Common myeloid progenitor, CD34-positive (primary cell): ENCODE measurements at regions not wholly inside any gene's neighbourhood (a gene's known extent, or its start where the extent isn't known, plus 50 kb on each side); places are given as distances from the start of the nearest gene placed in this dataset.
A peak's percentile ranks its signal among the peaks of the same experiment; 100 is the strongest.

ENCODE experiments used
- CTCF ChIA-PET: fragments of 350-600 bp; sonication (Branson Sonifier 250); formaldehyde crosslinking; loops from one replicate; lab custom pipeline; 2021; ENCODE audit warnings: antibody characterized with exemption; lab: Charles Lee
- POLR2A ChIA-PET: fragments of 350-600 bp; sonication (Branson Sonifier 250); formaldehyde crosslinking; loops from one replicate; lab custom pipeline; 2021; ENCODE audit warnings: antibody characterized with exemption; lab: Charles Lee
- DNase-seq, 3 donors: peaks; one replicate each; pipeline versions ENCODE4 v3.0.0 to v3.0.0-alpha.2; 2013
- H3K27ac ChIP-seq, 2 experiments: 1 replicate in 1 of 2; 2 replicates in 1 of 2; pipeline ENCODE4 v1.7.0; 2013; ENCODE audit warnings: inconsistent platforms in 2 of 2, low read length in 2 of 2, mild to moderate bottlenecking in 2 of 2, low read depth in 1 of 2, moderate library complexity in 1 of 2; ENCODE audit not compliant: severe bottlenecking in 2 of 2, insufficient read depth in 1 of 2, poor library complexity in 1 of 2
- H3K27me3 ChIP-seq, 5 experiments: replicated peaks in 2 of 5; 1 replicate in 3 of 5; 2 replicates in 2 of 5; pipeline versions ENCODE4 v1.6.1 to v1.7.0; 2013; ENCODE audit warnings: low read length in 4 of 5, mild to moderate bottlenecking in 2 of 5, moderate library complexity in 2 of 5, inconsistent platforms in 1 of 5; ENCODE audit not compliant: insufficient read depth in 5 of 5, control insufficient read depth in 4 of 5
- H3K36me3 ChIP-seq, 4 experiments: 1 replicate in 2 of 4; 2 replicates in 2 of 4; pipeline versions ENCODE4 v1.6.1 to v1.7.0; 2013; ENCODE audit warnings: low read length in 3 of 4, control low read depth in 1 of 4, mild to moderate bottlenecking in 1 of 4; ENCODE audit not compliant: control insufficient read depth in 4 of 4, insufficient read depth in 4 of 4
- H3K4me1 ChIP-seq, 4 experiments: 1 replicate in 3 of 4; 2 replicates in 1 of 4; pipeline versions ENCODE4 v1.6.1 to v1.7.1; 2013; ENCODE audit warnings: low read length in 3 of 4, mild to moderate bottlenecking in 3 of 4, control low read depth in 1 of 4, inconsistent platforms in 1 of 4, moderate library complexity in 1 of 4; ENCODE audit not compliant: control insufficient read depth in 4 of 4, insufficient read depth in 4 of 4; ENCODE audit errors: control extremely low read depth in 1 of 4
- H3K4me3 ChIP-seq, 7 experiments: 1 replicate in 4 of 7; 2 replicates in 3 of 7; pipeline versions ENCODE4 v1.5.1 to v1.7.0; 2013; ENCODE audit warnings: mild to moderate bottlenecking in 7 of 7, low read length in 6 of 7, moderate library complexity in 6 of 7, inconsistent platforms in 2 of 7, low read depth in 2 of 7, control low read depth in 1 of 7; ENCODE audit not compliant: insufficient read depth in 4 of 7, control insufficient read depth in 1 of 7; ENCODE audit errors: extremely low read depth in 1 of 7
- H3K9me3 ChIP-seq, 5 experiments: 1 replicate in 4 of 5; 2 replicates in 1 of 5; pipeline versions ENCODE4 v1.6.1 to v1.7.1; 2013; ENCODE audit warnings: low read length in 4 of 5, mild to moderate bottlenecking in 2 of 5, inconsistent platforms in 1 of 5, low read depth in 1 of 5, moderate library complexity in 1 of 5; ENCODE audit not compliant: control insufficient read depth in 4 of 5, insufficient read depth in 2 of 5; ENCODE audit errors: control extremely low read depth in 1 of 5
- WGBS: methylation state at CpG from one replicate; pipeline ENCODE4 v1.1.5; 2013; ENCODE audit not compliant: insufficient coverage; 5-methylcytosine and 5-hydroxymethylcytosine counted together

DNA sequence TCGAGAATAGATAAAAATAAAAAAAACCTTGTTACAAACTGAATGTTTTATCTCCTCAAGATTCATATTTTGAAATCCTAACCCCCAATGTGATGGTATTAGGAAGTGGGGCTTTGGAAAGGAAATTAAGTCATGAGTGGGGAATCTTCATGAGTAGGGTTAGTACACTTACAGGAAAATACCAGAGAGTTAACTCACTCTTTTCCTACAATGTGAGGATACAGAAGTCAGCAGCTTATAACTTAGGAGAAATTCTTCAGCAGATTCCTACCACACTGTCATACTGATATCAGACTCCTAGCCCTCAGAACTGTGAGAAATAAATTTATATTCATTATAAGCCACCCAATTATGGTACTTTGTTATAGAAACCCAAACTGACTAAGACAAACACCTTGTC lies 453.1 kb downstream of the GBE1 start:
- no CpG with 5 or more reads among the region's 1 CpG for WGBS
- no peaks in the 10 kb centered on the region for H3K36me3 ChIP-seq
- no peaks in the 10 kb centered on the region for H3K4me1 ChIP-seq
- no peak overlapping the region for H3K27ac ChIP-seq
- no peak overlapping the region for H3K4me3 ChIP-seq
- no peak for DNase-seq
- ChIA-PET CTCF (interaction anchor here (1.2 kb wide), 1 partner anchor 8 kb away, joined by 3 read pairs; no protein-coding TSS in a partner anchor), POLR2A (no interaction called here)
- H3K27me3 ChIP-seq = peaks cover 0 to 2% (median 0%) of the 10 kb centered on the region in 5 experiments
- no peaks in the 10 kb centered on the region for H3K9me3 ChIP-seq

DNA sequence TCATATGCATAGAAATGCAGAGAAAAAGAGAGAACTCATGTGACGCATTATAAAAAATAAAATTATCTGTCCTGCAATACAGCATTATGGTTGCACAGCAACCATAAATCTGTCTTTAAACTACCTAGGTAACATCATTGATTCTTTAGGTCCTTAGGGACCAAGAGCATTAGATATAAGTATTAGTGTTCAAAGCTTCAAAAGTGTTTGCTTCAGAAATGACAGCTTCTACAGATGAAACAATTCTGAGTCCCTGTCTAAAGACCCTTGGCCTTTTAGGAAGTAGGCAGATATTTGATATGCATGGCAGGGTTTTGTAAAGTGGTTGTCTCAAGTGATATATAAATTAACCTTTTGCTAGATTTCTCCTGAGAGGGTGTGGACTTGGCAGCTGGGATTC lies 454.2 kb downstream of the GBE1 start:
- POLR2A ChIA-PET = no interaction called here
- Histone ChIP-seq H3K9me3 (no peaks in the 10 kb centered on the region), H3K4me3 (no peak overlapping the region), H3K36me3 (no peaks in the 10 kb centered on the region), H3K4me1 (no peaks in the 10 kb centered on the region), H3K27me3 (peaks cover 0 to 2% (median 0%) of the 10 kb centered on the region in 5 experiments), H3K27ac (no peak overlapping the region)
- no peak for DNase-seq
- CTCF ChIA-PET = interaction anchor here (1.0 kb wide), 1 partner anchor 10 kb away, joined by 4 read pairs; no protein-coding TSS in a partner anchor
- WGBS = no CpG with 5 or more reads among the region's 1 CpG

DNA sequence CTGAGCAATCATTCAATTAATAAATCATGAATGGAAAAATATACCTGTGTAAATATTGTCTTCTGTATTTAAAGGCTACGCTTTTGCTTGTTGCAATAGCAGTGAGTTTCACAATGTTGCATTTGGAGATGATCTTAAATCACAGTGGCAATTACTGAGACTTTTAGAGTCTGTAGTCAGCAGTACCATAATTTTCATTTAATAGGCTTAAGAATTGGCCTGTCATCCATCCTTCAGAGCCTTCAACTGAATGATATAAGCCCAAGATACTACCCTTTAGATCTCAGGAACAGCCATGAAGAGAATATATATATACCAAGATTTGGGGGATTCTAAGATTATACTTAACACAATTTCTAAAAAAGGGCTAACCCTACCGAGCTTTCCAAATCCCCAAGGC lies 458.1 kb downstream of the GBE1 start:
- no peaks in the 10 kb centered on the region for H3K9me3 ChIP-seq
- H3K27me3 ChIP-seq = peaks cover 0 to 2% (median 0%) of the 10 kb centered on the region in 5 experiments
- POLR2A ChIA-PET = no interaction called here
- DNase-seq = no peak
- no peaks in the 10 kb centered on the region for H3K36me3 ChIP-seq
- H3K4me3 ChIP-seq = no peak overlapping the region
- no peak overlapping the region for H3K27ac ChIP-seq
- H3K4me1 ChIP-seq = no peaks in the 10 kb centered on the region
- 100% methylated on average over 1 of the region's 2 CpGs for WGBS
- CTCF ChIA-PET = interaction anchor here (1.1 to 1.6 kb wide), 4 partner anchors 93 to 340 kb away, joined by 3 to 4 read pairs (median 4); no protein-coding TSS in a partner anchor

DNA sequence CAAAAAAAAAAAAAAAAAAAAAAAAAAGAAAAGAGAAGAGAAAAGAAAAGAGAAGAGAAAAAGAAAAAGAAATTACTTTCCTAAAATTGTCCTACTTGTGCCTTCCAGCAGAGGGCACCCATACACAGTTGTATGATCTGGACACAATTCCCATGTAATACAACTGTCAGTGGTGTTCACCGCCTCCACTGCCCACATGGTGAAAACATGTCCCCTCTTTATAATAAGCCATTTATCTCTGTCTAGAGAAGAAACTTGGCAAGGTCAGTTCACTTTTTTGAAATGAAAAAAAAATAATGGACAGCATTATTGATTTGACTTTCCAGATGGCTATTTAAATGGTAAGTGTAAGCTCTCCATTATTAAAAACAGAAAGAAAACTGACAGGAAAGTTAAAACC lies 459.4 kb downstream of the GBE1 start:
- H3K27me3 ChIP-seq = no peaks in the 10 kb centered on the region
- no peak overlapping the region for H3K4me3 ChIP-seq
- no peaks in the 10 kb centered on the region for H3K9me3 ChIP-seq
- no peaks in the 10 kb centered on the region for H3K36me3 ChIP-seq
- CTCF ChIA-PET = interaction anchor here (0.6 to 1.3 kb wide), 8 partner anchors 15 to 341 kb away, joined by 3 to 6 read pairs (median 3); no protein-coding TSS in a partner anchor
- no peak overlapping the region for H3K27ac ChIP-seq
- POLR2A ChIA-PET = no interaction called here
- WGBS = no CpG with 5 or more reads among the region's 1 CpG
- H3K4me1 ChIP-seq = no peaks in the 10 kb centered on the region
- DNase-seq = peak; percentile 44 to 75 (median 73)

DNA sequence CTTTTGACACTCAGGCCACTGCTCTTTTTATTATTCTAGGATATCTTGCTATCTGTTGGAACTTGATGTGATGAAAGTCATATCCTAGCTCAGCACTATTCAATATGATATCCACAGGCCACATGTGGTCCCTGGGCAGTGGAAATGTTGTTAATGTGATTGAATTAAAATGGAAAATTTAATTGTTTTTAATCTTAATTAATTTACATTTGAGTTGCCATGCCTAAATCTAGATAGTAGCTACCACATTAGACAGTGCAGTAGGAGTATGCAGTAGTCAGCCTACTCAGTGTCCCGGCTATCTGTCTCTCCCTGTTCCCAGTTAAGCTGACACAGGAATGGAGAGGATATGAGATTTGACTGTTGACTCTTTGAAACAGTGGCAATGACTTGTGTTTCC lies 460.2 kb downstream of the GBE1 start:
- WGBS = no CpG with 5 or more reads among the region's 1 CpG
- CTCF ChIA-PET = interaction anchor here (0.8 to 1.2 kb wide), 4 partner anchors 16 to 343 kb away, joined by 3 read pairs; no protein-coding TSS in a partner anchor

DNA sequence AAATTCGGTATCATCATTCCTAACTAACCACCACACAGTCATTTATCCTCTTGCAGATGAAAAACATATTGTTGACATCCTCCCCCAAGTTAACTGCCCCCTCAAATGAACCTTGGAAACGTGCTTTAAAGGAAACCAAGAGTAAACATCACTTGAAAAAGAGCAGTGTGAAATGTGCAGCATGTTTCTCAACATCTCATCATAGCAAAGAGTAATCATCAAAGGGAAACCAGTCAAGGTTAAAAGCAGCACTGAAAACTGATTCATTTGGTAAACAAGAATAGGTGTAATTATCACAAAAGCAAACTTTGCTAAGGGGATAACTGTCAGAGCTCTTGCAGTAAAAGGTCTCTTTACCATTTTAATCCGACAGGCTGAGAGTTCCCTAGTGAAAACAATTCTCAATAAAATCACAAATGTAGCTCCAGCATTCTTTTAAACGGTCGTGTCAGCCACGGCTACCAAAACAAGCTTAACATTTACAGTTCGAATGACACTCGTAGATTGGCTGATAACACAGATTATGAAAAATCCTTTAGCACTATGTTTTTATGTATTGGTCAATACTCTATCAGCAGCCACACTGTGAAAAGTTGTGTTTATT lies 461.0 kb downstream of the GBE1 start:
- 85% methylated on average over 5 of the region's 8 CpGs for WGBS
- no peak for DNase-seq
- POLR2A ChIA-PET = no interaction called here
- CTCF ChIA-PET = interaction anchor here (0.9 to 1.1 kb wide), 2 partner anchors 8 to 17 kb away, joined by 3 read pairs; no protein-coding TSS in a partner anchor
- H3K27ac ChIP-seq = no peak overlapping the region
- no peaks in the 10 kb centered on the region for H3K9me3 ChIP-seq
- no peaks in the 10 kb centered on the region for H3K36me3 ChIP-seq
- no peak overlapping the region for H3K4me3 ChIP-seq
- H3K27me3 ChIP-seq = no peaks in the 10 kb centered on the region
- no peaks in the 10 kb centered on the region for H3K4me1 ChIP-seq

More for the DNA sequence above, 460.2 kb downstream of the GBE1 start:
- Histone ChIP-seq H3K27ac (no peak overlapping the region), H3K36me3 (no peaks in the 10 kb centered on the region), H3K9me3 (no peaks in the 10 kb centered on the region), H3K4me3 (no peak overlapping the region), H3K27me3 (no peaks in the 10 kb centered on the region), H3K4me1 (no peaks in the 10 kb centered on the region)
- no peak for DNase-seq
- POLR2A ChIA-PET = no interaction called here

DNA sequence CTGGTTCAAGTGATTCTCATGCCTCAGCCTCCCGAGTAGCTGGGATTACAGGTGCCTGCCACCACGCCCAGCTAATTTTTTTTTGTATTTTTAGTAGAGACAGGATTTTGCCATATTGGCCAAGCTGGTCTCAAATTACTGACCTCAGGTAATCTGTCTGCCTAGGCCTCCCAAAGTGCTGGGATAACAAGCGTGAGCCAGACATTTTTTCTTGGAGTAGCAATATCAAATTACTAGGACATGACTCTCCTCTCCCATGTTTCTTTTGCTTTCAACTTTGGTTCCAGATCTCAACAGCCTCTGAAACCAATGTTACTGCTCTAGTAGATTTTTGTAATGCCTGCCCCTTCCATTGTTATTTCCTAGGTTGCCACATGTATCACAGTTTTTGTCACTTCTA lies 462.0 kb downstream of the GBE1 start:
- ChIA-PET POLR2A (no interaction called here), CTCF (no interaction called here)
- no peak for DNase-seq
- no peaks in the 10 kb centered on the region for H3K4me1 ChIP-seq
- WGBS = 100% methylated on average over 3 of the region's 3 CpGs
- H3K27ac ChIP-seq = no peak overlapping the region
- no peaks in the 10 kb centered on the region for H3K27me3 ChIP-seq
- no peaks in the 10 kb centered on the region for H3K36me3 ChIP-seq
- no peak overlapping the region for H3K4me3 ChIP-seq
- H3K9me3 ChIP-seq = no peaks in the 10 kb centered on the region
